ENCODE measurements at regions not wholly inside any gene's neighbourhood (a gene's known extent, or its start where the extent isn't known, plus 50 kb on each side); places are given as distances from the start of the nearest gene placed in this dataset.
"Not testable (repeated sequence)": the region's sequence is repeated elsewhere in the genome, so short reads cannot be mapped to it uniquely, and the experiment has no call there.

DNA sequence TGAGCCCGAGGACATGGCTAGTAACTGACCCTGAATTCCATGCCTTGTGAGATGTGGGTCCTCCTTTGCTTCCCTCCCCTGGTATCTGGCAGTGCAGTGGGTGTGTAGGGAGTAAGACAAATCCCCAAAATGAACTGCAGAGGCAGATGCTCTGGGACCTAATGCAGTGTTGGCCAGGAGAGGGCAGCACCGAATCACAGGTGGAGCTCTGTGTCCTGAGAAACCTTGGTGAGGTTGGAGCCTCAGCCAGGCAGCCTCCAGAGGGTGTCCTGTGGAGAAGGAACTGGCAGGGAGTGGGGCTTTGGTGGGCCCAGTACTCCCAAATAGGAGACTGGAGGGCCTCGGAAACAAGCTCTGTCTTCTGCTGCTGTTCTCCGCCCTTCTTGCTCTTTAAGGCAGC lies 209.9 kb downstream of the CCNG2 start:
- not testable (repeated sequence) for H3K79me2 ChIP-seq (ENCODE audit: control insufficient read depth, insufficient read depth, low read length, unreplicated experiment); H3K4me1 ChIP-seq (ENCODE audit: control insufficient read depth, insufficient read depth, low read length, unreplicated experiment); H3K4me3 ChIP-seq (ENCODE audit: low read depth, low read length); H2AFZ ChIP-seq (ENCODE audit: low read length, unreplicated experiment); H3K27ac ChIP-seq (ENCODE audit: low read depth, low read length); H3K36me3 ChIP-seq (ENCODE audit: insufficient read depth, low read length)
- H3K27me3 ChIP-seq (ENCODE audit: insufficient read depth, low read length) = peaks cover 54% of the 10 kb centered on the region

GRCh38 chr4:77367638-77368037 lies 210.6 kb downstream of the CCNG2 start:
- Histone ChIP-seq H3K36me3 (ENCODE audit: insufficient read depth, low read length) (no peaks in the 10 kb centered on the region), H3K4me3 (ENCODE audit: low read depth, low read length) (no peak overlapping the region), H3K27ac (ENCODE audit: low read depth, low read length) (no peak overlapping the region), H3K4me1 (ENCODE audit: control insufficient read depth, insufficient read depth, low read length, unreplicated experiment) (no peaks in the 10 kb centered on the region), H3K27me3 (ENCODE audit: insufficient read depth, low read length) (peaks cover 53% of the 10 kb centered on the region), H3K79me2 (ENCODE audit: control insufficient read depth, insufficient read depth, low read length, unreplicated experiment) (no peaks in the 10 kb centered on the region), H2AFZ (ENCODE audit: low read length, unreplicated experiment) (no peak overlapping the region)

DNA sequence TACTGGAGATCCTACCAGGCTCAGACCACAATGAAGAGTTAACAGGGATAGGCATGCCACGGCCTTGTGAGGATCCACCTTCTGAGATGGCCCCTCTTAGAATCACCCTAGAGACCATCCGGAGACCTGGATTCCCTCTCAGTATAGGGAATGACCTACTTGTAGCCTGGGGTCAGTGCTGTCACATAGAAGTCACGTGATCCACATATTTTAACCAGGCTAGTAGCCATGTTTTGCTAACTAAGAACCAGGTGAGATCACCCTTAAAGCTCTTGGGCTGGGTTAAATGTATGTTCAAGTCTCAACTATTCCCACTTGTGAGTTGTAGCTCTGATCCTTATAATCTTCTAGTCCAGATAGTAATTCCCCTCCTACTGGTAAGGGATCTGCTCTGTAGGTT lies 215.4 kb downstream of the CCNG2 start:
- H3K27me3 ChIP-seq (ENCODE audit: insufficient read depth, low read length) = peaks cover 86% of the 10 kb centered on the region
- H3K27ac ChIP-seq (ENCODE audit: low read depth, low read length) = no peak overlapping the region
- H3K4me3 ChIP-seq (ENCODE audit: low read depth, low read length) = no peak overlapping the region
- H3K79me2 ChIP-seq (ENCODE audit: control insufficient read depth, insufficient read depth, low read length, unreplicated experiment) = no peaks in the 10 kb centered on the region
- no peaks in the 10 kb centered on the region for H3K36me3 ChIP-seq (ENCODE audit: insufficient read depth, low read length)
- H2AFZ ChIP-seq (ENCODE audit: low read length, unreplicated experiment) = no peak overlapping the region
- no peaks in the 10 kb centered on the region for H3K4me1 ChIP-seq (ENCODE audit: control insufficient read depth, insufficient read depth, low read length, unreplicated experiment)

- Histone ChIP-seq H3K36me3 (ENCODE audit: insufficient read depth, low read length) (no peaks in the 10 kb centered on the region), H3K27me3 (ENCODE audit: insufficient read depth, low read length) (peaks cover 97% of the 10 kb centered on the region), H3K79me2 (ENCODE audit: control insufficient read depth, insufficient read depth, low read length, unreplicated experiment) (no peaks in the 10 kb centered on the region), H3K4me1 (ENCODE audit: control insufficient read depth, insufficient read depth, low read length, unreplicated experiment) (no peaks in the 10 kb centered on the region), H3K4me3 (ENCODE audit: low read depth, low read length) (no peak overlapping the region), H2AFZ (ENCODE audit: low read length, unreplicated experiment) (no peak overlapping the region), H3K27ac (ENCODE audit: low read depth, low read length) (no peak overlapping the region)
Measured at GRCh38 chr4:77375866-77376607, 219.0 kb downstream of the CCNG2 start.

GRCh38 chr4:77376788-77377460 lies 219.9 kb downstream of the CCNG2 start:
- no peaks in the 10 kb centered on the region for H3K79me2 ChIP-seq (ENCODE audit: control insufficient read depth, insufficient read depth, low read length, unreplicated experiment)
- no peaks in the 10 kb centered on the region for H3K4me1 ChIP-seq (ENCODE audit: control insufficient read depth, insufficient read depth, low read length, unreplicated experiment)
- H3K36me3 ChIP-seq (ENCODE audit: insufficient read depth, low read length) = no peaks in the 10 kb centered on the region
- H3K27ac ChIP-seq (ENCODE audit: low read depth, low read length) = no peak overlapping the region
- peaks cover 97% of the 10 kb centered on the region for H3K27me3 ChIP-seq (ENCODE audit: insufficient read depth, low read length)
- no peak overlapping the region for H3K4me3 ChIP-seq (ENCODE audit: low read depth, low read length)
- H2AFZ ChIP-seq (ENCODE audit: low read length, unreplicated experiment) = no peak overlapping the region

DNA sequence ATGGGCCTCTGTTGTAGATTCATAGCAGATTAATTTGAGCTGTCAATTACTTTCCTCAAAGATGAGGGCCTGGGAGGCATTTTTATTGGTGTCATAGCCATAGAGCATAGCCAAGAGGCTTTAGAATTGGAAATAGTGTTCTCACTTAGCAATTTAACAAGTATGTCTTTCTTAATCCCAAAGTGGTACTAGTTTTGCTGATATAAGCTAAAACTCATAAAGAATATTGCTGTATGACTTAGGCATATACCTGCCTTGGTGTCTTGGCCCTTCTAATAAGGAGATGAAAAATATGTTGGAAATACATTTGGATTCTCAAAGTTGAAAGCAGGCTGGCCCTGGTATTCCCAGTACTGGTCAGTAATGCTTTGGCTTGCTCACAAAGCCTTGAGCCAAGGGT lies 221.5 kb upstream of the CXCL13 start:
- Histone ChIP-seq H3K27me3 (ENCODE audit: insufficient read depth, low read length) (peaks cover 54% of the 10 kb centered on the region), H3K4me1 (ENCODE audit: control insufficient read depth, insufficient read depth, low read length, unreplicated experiment) (no peaks in the 10 kb centered on the region), H3K4me3 (ENCODE audit: low read depth, low read length) (no peak overlapping the region), H2AFZ (ENCODE audit: low read length, unreplicated experiment) (no peak overlapping the region), H3K27ac (ENCODE audit: low read depth, low read length) (no peak overlapping the region), H3K79me2 (ENCODE audit: control insufficient read depth, insufficient read depth, low read length, unreplicated experiment) (no peaks in the 10 kb centered on the region), H3K36me3 (ENCODE audit: insufficient read depth, low read length) (no peaks in the 10 kb centered on the region)

DNA sequence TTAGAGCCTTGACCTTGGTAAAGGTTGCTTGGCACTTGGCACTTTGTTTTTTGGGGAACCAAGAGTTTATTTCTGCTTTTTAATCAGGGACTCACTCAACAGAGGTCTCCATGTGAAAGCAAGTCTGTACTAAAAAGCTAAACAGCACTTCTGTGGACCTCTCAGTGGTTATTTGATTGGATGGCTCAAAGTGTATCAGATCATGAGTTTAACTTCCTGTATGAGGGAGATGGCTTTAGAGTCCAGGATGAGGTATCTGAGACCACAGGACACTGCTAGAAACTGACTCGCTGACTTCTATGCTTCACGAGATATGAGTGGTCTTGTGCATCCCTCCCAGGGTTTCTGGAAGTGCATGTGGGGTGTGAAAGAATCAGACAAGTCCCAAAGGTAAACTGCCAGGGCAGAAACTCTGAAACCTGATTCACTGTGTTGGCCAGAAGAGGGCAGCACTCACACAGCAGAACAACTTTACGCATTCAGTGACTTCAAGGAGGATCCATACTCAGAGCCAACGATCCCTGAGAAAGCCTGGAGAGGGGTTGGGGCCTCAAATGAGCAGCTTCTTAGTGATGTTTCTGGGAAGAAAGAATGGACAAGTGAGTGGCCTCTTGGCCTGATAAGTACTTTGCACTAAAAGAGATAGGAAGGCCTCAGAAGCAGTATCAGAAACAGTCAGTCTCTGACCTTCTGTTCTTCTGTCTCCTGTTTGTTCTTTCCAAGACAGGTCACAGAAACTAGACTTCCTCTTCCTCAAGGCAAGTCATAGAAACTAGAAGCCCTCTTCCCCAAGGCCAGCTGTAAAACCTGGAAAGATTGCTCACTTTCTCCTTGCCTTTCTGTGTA lies 220.3 kb upstream of the CXCL13 start:
- Histone ChIP-seq H3K79me2 (ENCODE audit: control insufficient read depth, insufficient read depth, low read length, unreplicated experiment) (no peaks in the 10 kb centered on the region), H3K27me3 (ENCODE audit: insufficient read depth, low read length) (peaks cover 54% of the 10 kb centered on the region), H3K4me3 (ENCODE audit: low read depth, low read length) (no peak overlapping the region), H3K27ac (ENCODE audit: low read depth, low read length) (no peak overlapping the region), H3K36me3 (ENCODE audit: insufficient read depth, low read length) (no peaks in the 10 kb centered on the region), H3K4me1 (ENCODE audit: control insufficient read depth, insufficient read depth, low read length, unreplicated experiment) (no peaks in the 10 kb centered on the region), H2AFZ (ENCODE audit: low read length, unreplicated experiment) (no peak overlapping the region)

DNA sequence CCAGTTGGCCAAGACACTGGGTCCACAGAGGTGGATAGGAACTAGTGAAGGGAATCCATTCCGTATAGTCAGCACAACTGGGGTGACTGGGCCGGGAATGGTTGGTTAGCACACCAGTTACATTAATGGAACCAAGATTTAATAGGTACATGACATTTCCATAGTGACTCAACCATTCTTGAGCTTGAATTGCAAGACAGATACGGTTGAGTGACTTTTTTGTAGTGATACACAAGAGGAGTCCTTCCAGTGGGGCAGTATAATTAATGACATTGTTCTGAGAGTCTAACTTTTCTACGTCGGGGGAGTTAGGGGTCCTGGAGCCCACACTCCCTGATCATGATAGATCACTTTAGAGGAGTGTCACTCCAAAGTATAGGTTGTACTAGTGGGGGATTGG lies 211.6 kb upstream of the CXCL13 start:
- no peaks in the 10 kb centered on the region for H3K79me2 ChIP-seq (ENCODE audit: control insufficient read depth, insufficient read depth, low read length, unreplicated experiment)
- H3K4me1 ChIP-seq (ENCODE audit: control insufficient read depth, insufficient read depth, low read length, unreplicated experiment) = no peaks in the 10 kb centered on the region
- no peaks in the 10 kb centered on the region for H3K36me3 ChIP-seq (ENCODE audit: insufficient read depth, low read length)
- peaks cover 89% of the 10 kb centered on the region for H3K27me3 ChIP-seq (ENCODE audit: insufficient read depth, low read length)
- H2AFZ ChIP-seq (ENCODE audit: low read length, unreplicated experiment) = no peak overlapping the region
- H3K4me3 ChIP-seq (ENCODE audit: low read depth, low read length) = no peak overlapping the region
- no peak overlapping the region for H3K27ac ChIP-seq (ENCODE audit: low read depth, low read length)

GRCh38 chr4:77395481-77395880 lies 210.1 kb upstream of the CXCL13 start:
- no peaks in the 10 kb centered on the region for H3K4me1 ChIP-seq (ENCODE audit: control insufficient read depth, insufficient read depth, low read length, unreplicated experiment)
- H3K36me3 ChIP-seq (ENCODE audit: insufficient read depth, low read length) = no peaks in the 10 kb centered on the region
- H3K27ac ChIP-seq (ENCODE audit: low read depth, low read length) = no peak overlapping the region
- no peak overlapping the region for H2AFZ ChIP-seq (ENCODE audit: low read length, unreplicated experiment)
- H3K27me3 ChIP-seq (ENCODE audit: insufficient read depth, low read length) = peaks cover 88% of the 10 kb centered on the region
- no peak overlapping the region for H3K4me3 ChIP-seq (ENCODE audit: low read depth, low read length)
- no peaks in the 10 kb centered on the region for H3K79me2 ChIP-seq (ENCODE audit: control insufficient read depth, insufficient read depth, low read length, unreplicated experiment)

DNA sequence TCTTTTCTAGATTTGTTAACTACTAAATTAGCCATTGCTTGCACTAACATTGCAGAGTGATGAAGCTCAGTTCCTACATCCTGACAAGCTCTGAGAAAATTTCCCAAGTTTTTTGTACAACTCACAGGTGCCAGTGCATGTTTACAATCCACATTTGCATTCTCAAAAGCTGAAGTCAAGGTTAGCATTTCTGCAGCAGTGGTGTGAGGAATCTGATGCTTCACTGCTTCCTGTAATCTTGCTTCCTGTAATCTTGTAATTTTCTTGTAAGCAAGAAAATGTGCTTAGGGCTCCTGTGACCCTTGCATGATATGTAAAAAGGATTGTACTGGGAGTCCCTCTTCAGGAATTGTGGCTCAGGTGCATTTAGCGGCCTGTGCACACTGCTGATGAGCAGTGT lies 207.4 kb upstream of the CXCL13 start:
- no peak overlapping the region for H3K27ac ChIP-seq (ENCODE audit: low read depth, low read length)
- no peak overlapping the region for H2AFZ ChIP-seq (ENCODE audit: low read length, unreplicated experiment)
- no peaks in the 10 kb centered on the region for H3K4me1 ChIP-seq (ENCODE audit: control insufficient read depth, insufficient read depth, low read length, unreplicated experiment)
- no peak overlapping the region for H3K4me3 ChIP-seq (ENCODE audit: low read depth, low read length)
- peaks cover 89% of the 10 kb centered on the region for H3K27me3 ChIP-seq (ENCODE audit: insufficient read depth, low read length)
- no peaks in the 10 kb centered on the region for H3K79me2 ChIP-seq (ENCODE audit: control insufficient read depth, insufficient read depth, low read length, unreplicated experiment)
- no peaks in the 10 kb centered on the region for H3K36me3 ChIP-seq (ENCODE audit: insufficient read depth, low read length)
